Stimulated activated effector memory CD8-positive, alpha-beta T cell treated with anti-CD3 and anti-CD28 coated beads, Interleukin-12 subunit alpha, Interleukin-12 subunit beta, amount 100 ng/mL, for 72 hours (primary cell): ENCODE measurements at regions not wholly inside any gene's neighbourhood (a gene's known extent, or its start where the extent isn't known, plus 50 kb on each side); places are given as distances from the start of the nearest gene placed in this dataset.

Experiments
- ATAC-seq: fragments of 150-1000 bp; cut with Tn5 transposase; 2 replicates; pipeline ENCODE4 v1.10.0; 2021
- DNase-seq, 2 donors: peaks; one replicate each; pipeline ENCODE4 v3.0.0; 2021 to 2022; ENCODE audit warnings: low spot score in 2 of 2
- H3K27ac Mint-ChIP-seq: one replicate; pipeline ENCODE4 v1.8.0; 2022; ENCODE audit warnings: mild to moderate bottlenecking, mixed read lengths
- H3K36me3 Mint-ChIP-seq: one replicate; pipeline ENCODE4 v1.8.0; 2022; ENCODE audit warnings: mild to moderate bottlenecking, mixed read lengths
- H3K4me1 Mint-ChIP-seq: one replicate; pipeline ENCODE4 v1.8.0; 2022; ENCODE audit warnings: mixed read lengths
- H3K4me3 Mint-ChIP-seq: one replicate; pipeline ENCODE4 v1.8.0; 2022; ENCODE audit warnings: mild to moderate bottlenecking, mixed read lengths
- H3K9me3 Mint-ChIP-seq: one replicate; pipeline ENCODE4 v1.8.0; 2022; ENCODE audit warnings: mixed read lengths

DNA sequence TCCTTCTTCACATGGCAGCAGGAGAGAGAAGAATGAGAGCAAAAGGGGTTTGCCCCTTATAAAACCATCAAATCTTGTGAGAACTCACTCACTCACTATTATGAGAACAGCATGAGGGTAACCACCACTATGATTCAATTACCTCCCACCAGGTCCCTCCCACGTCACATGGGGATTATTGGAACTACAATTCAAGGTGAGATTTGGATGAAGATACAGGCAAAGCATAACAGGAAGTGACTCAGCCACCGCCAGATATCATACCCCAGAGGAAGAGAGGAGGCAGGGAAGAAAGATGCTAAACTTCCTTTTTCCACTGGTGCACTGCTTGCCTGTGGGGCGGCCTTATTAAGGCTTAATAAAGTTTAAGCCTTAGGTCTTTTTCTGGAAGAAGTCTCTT, 766.1 kb downstream of the KCTD8 start:
- Mint-ChIP-seq H3K9me3 (peaks cover 13% of the 10 kb centered on the region), H3K36me3 (no peaks in the 10 kb centered on the region), H3K27ac (no peak overlapping the region), H3K4me1 (no peaks in the 10 kb centered on the region), H3K4me3 (no peak overlapping the region)
- no peak for DNase-seq
- no peak for ATAC-seq

GRCh38 chr4:43690116-43690515, 758.5 kb downstream of the KCTD8 start:
- no peak for DNase-seq
- Mint-ChIP-seq H3K27ac (no peak overlapping the region), H3K36me3 (no peaks in the 10 kb centered on the region), H3K4me1 (no peaks in the 10 kb centered on the region), H3K4me3 (no peak overlapping the region), H3K9me3 (peaks cover 16% of the 10 kb centered on the region)
- no peak for ATAC-seq

DNA sequence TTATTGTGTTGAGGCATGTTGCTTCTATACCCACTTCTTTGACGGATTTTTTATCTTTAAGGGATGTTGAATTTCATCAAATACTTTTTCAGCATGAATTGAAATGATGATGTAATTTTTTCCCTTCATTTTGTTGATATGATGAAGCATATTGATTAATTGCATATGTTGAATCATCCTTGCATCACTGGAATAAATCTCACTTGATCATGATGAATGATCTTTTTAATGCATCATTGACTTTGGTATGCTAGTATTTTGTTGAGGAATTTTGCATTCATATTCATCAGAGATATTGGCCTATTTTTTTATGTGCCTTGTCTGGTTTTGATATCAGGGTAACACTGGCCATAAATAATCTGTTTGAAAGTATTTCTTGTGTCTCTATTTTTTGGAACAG, 754.7 kb downstream of the KCTD8 start:
- ATAC-seq (no peak), DNase-seq (no peak)
- no peak overlapping the region for H3K27ac Mint-ChIP-seq
- H3K4me1 Mint-ChIP-seq = no peaks in the 10 kb centered on the region
- H3K36me3 Mint-ChIP-seq = no peaks in the 10 kb centered on the region
- H3K4me3 Mint-ChIP-seq = no peak overlapping the region
- peaks cover 28% of the 10 kb centered on the region for H3K9me3 Mint-ChIP-seq

- no peak overlapping the region for H3K4me3 Mint-ChIP-seq
- ATAC-seq = no peak
- peaks cover 30% of the 10 kb centered on the region for H3K9me3 Mint-ChIP-seq
- H3K4me1 Mint-ChIP-seq = no peaks in the 10 kb centered on the region
- no peak overlapping the region for H3K27ac Mint-ChIP-seq
- no peak for DNase-seq
- H3K36me3 Mint-ChIP-seq = no peaks in the 10 kb centered on the region
Measured at GRCh38 chr4:43709443-43709842, 739.2 kb downstream of the KCTD8 start.

- no peak overlapping the region for H3K27ac Mint-ChIP-seq
- DNase-seq (no peak), ATAC-seq (no peak)
- H3K36me3 Mint-ChIP-seq = no peaks in the 10 kb centered on the region
- no peaks in the 10 kb centered on the region for H3K4me1 Mint-ChIP-seq
- H3K9me3 Mint-ChIP-seq = peaks cover 15% of the 10 kb centered on the region
- no peak overlapping the region for H3K4me3 Mint-ChIP-seq
Measured at GRCh38 chr4:43716721-43717395, 731.8 kb downstream of the KCTD8 start.

DNA sequence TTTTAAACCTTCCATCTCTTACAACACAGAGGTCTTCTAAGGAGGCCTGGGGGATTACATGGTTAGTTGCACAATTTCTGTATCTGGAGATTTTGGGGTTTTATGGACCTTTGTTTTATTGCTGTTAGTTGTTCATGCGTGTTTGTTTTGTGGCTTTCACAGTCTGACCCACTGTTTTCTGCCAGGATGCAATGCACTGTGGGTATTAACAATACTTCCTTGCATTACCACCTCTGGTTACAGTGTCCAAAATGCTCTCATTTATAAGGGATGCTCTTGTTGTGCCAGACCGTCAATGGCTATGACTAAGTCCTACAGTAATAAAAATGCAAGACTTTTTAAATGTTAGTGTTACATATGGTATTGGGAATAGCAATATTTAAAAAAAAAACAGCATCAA, 730.2 kb downstream of the KCTD8 start:
- no peak for ATAC-seq
- H3K4me3 Mint-ChIP-seq = no peak overlapping the region
- no peak for DNase-seq
- no peak overlapping the region for H3K27ac Mint-ChIP-seq
- no peaks in the 10 kb centered on the region for H3K4me1 Mint-ChIP-seq
- H3K36me3 Mint-ChIP-seq = no peaks in the 10 kb centered on the region
- peaks cover 5% of the 10 kb centered on the region for H3K9me3 Mint-ChIP-seq

DNA sequence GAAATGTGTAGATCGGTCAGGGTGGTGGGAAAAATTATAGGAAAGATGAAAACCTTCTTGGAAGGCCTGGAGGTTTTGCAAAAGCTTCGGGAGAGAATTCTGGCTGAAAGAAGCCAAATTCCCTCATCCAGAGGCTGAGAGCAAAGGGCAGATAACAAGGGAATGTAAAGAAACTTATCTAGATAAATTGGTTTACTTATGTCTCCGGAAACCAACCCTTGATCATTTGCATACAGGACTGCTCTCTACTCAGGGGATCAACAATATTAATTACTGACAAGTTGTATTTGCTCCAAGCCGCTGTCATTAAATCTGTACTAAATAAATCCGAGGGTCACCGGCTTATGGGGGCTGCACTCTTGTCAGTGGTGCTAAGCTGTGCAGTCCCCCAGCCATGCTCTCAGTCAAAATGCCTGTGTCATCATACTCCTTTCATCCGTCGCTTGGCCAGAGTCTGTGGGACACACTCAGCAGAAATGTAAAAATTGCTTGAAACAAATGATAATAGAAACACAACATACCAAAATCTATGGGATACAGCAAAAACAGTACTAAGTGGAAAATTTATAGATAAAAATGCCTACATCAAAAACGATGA, 715.7 kb downstream of the KCTD8 start:
- Mint-ChIP-seq H3K27ac (no peak overlapping the region), H3K36me3 (no peaks in the 10 kb centered on the region), H3K9me3 (peaks cover 18% of the 10 kb centered on the region), H3K4me1 (no peaks in the 10 kb centered on the region), H3K4me3 (no peak overlapping the region)
- ATAC-seq (no peak), DNase-seq (no peak)

- ATAC-seq (no peak), DNase-seq (no peak)
- H3K9me3 Mint-ChIP-seq = peaks cover 15% of the 10 kb centered on the region
- no peak overlapping the region for H3K4me3 Mint-ChIP-seq
- no peak overlapping the region for H3K27ac Mint-ChIP-seq
- H3K36me3 Mint-ChIP-seq = no peaks in the 10 kb centered on the region
- H3K4me1 Mint-ChIP-seq = no peaks in the 10 kb centered on the region
Measured at GRCh38 chr4:43742083-43742482, 706.5 kb downstream of the KCTD8 start.

DNA sequence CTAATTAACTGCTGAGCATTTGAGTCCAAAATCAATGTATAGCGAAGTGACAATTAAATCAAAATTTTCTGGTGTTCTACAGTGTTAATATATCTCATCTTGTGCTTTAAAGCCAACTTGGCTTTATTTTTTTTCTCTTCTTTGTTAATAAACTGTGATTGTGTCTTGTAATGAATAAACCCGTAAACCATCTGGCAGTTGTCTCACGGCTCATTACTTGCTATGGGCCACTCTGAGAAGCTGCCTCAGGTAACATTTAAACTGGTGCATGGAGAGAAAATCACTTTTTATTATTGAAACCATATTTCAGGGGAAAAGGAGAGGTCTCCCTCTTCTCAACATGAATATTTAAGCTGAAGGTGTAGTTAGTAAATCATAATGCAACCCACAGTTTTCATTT, 694.0 kb downstream of the KCTD8 start:
- DNase-seq (no peak), ATAC-seq (no peak)
- Mint-ChIP-seq H3K4me1 (no peaks in the 10 kb centered on the region), H3K4me3 (no peak overlapping the region), H3K9me3 (peaks cover 19% of the 10 kb centered on the region), H3K36me3 (no peaks in the 10 kb centered on the region), H3K27ac (no peak overlapping the region)

GRCh38 chr4:43757147-43757546, 691.5 kb downstream of the KCTD8 start:
- ATAC-seq (no peak), DNase-seq (no peak)
- no peak overlapping the region for H3K4me3 Mint-ChIP-seq
- H3K4me1 Mint-ChIP-seq = no peaks in the 10 kb centered on the region
- no peaks in the 10 kb centered on the region for H3K36me3 Mint-ChIP-seq
- H3K9me3 Mint-ChIP-seq = peaks cover 22% of the 10 kb centered on the region
- no peak overlapping the region for H3K27ac Mint-ChIP-seq

DNA sequence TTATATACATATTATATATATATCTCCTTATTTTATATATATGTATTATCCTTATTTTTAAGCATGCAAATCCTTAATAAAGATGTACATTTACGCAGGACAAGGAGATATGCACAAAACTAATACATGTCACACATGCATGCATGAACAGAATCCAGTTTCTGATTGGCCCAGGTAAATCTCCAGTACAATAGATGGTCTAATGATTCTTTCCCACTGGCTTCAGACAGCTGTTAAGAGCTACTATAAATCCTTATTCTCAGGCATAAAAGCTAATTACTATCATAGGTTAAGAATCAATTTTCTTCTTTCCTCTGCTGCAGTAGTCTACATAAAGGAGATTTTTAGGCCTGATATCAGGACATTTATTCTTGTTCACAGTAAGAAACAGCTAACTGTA, 689.8 kb downstream of the KCTD8 start:
- Mint-ChIP-seq H3K4me1 (no peaks in the 10 kb centered on the region), H3K9me3 (peaks cover 14% of the 10 kb centered on the region), H3K4me3 (no peak overlapping the region), H3K27ac (no peak overlapping the region), H3K36me3 (no peaks in the 10 kb centered on the region)
- ATAC-seq (no peak), DNase-seq (no peak)

DNA sequence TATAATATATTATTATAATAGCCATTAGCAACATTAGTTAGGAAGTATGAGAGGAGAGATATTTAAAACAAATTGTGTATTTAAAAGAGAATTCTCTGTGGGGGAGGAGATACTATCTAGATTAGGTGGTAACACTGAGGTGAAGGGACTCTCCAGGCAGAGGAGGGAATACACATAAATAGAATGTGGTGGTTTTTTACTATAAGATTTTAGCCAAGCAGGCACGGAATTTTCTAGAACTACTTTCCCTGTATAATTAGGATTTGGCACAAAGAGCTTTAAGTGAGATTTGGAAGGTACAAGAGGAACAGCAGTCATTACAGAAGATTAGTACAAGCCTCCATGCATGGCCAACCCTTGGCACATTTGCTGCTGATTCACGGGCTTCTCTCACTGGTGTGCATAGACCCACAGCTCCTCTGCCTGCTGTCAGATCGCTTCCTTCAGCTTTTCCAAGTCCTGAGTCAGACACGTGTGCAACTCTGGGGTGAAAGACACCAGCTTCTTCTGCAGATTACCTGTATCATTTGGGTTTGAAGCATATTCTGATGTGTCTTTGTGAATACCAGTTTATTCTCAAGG, 685.5 kb downstream of the KCTD8 start:
- no peak for ATAC-seq
- H3K4me1 Mint-ChIP-seq = no peaks in the 10 kb centered on the region
- no peak overlapping the region for H3K27ac Mint-ChIP-seq
- H3K9me3 Mint-ChIP-seq = peaks cover 13% of the 10 kb centered on the region
- H3K36me3 Mint-ChIP-seq = no peaks in the 10 kb centered on the region
- no peak overlapping the region for H3K4me3 Mint-ChIP-seq
- no peak for DNase-seq

- Mint-ChIP-seq H3K36me3 (no peaks in the 10 kb centered on the region), H3K4me1 (no peaks in the 10 kb centered on the region), H3K27ac (no peak overlapping the region), H3K9me3 (peaks cover 17% of the 10 kb centered on the region), H3K4me3 (no peak overlapping the region)
- no peak for ATAC-seq
- DNase-seq = no peak
Measured at GRCh38 chr4:43765514-43765913, 683.1 kb downstream of the KCTD8 start.

DNA sequence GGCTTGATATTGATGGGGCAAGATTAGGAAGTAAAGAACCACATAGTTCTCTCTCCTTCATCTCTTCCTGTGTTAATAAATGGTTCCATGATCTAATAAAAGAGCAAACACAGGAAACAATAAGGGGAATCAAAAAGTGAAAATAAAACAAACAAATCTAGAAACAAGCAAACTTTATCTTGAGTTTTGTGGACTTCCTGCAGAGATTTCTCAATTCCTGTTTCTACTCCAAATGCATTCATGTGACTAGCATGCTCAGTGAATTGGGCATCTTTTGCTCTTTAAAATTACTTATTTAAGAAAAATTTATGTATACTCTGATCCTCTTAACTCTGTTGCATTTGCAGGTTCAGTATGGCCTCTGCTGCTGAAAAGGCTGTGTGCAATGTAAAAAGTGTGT, 682.0 kb downstream of the KCTD8 start:
- Mint-ChIP-seq H3K4me3 (no peak overlapping the region), H3K4me1 (no peaks in the 10 kb centered on the region), H3K36me3 (no peaks in the 10 kb centered on the region), H3K27ac (no peak overlapping the region), H3K9me3 (peaks cover 13% of the 10 kb centered on the region)
- ATAC-seq = no peak
- DNase-seq = no peak

- DNase-seq (no peak), ATAC-seq (no peak)
- Mint-ChIP-seq H3K4me1 (no peaks in the 10 kb centered on the region), H3K9me3 (peaks cover 10% of the 10 kb centered on the region), H3K4me3 (no peak overlapping the region), H3K36me3 (no peaks in the 10 kb centered on the region), H3K27ac (no peak overlapping the region)
Measured at GRCh38 chr4:43776371-43776770, 672.2 kb downstream of the KCTD8 start.

- H3K4me3 Mint-ChIP-seq = no peak overlapping the region
- H3K4me1 Mint-ChIP-seq = no peaks in the 10 kb centered on the region
- no peaks in the 10 kb centered on the region for H3K36me3 Mint-ChIP-seq
- DNase-seq (no peak), ATAC-seq (peak; percentile 39)
- peaks cover 7% of the 10 kb centered on the region for H3K9me3 Mint-ChIP-seq
- H3K27ac Mint-ChIP-seq = no peak overlapping the region
Measured at GRCh38 chr4:43778187-43778915, 670.3 kb downstream of the KCTD8 start.
